ENCODE measurements at regions not wholly inside any gene's neighbourhood (a gene's known extent, or its start where the extent isn't known, plus 50 kb on each side); places are given as distances from the start of the nearest gene placed in this dataset.

GRCh38 chr11:11215058-11215815, 137.8 kb downstream of the CSNK2A3 start:
- Histone ChIP-seq H3K9me3 (ENCODE audit: insufficient read depth in 2 of 2, low read depth in 1 of 2, low read length in 1 of 2) (no peaks in the 10 kb centered on the region), H3K27me3 (replicated peaks in 1 of 4; ENCODE audit: control insufficient read depth in 3 of 4, extremely low read depth in 1 of 4, insufficient read depth in 3 of 4, low read length in 3 of 4) (no peaks in the 10 kb centered on the region; a peak in 1 of 7 replicates), H2BK5ac (ENCODE audit: low read depth, low read length) (no peak overlapping the region), H3K56ac (replicated peaks; ENCODE audit: insufficient read length, low read depth, low read length) (no peak overlapping the region), H4K91ac (replicated peaks; ENCODE audit: insufficient read length, low read length) (no peak overlapping the region), H3K4me3 (ENCODE audit: extremely low read depth in 1 of 4, insufficient read depth in 2 of 4, low read depth in 3 of 4, low read length in 4 of 4) (no peak overlapping the region), H4K5ac (ENCODE audit: insufficient read length, low read depth, low read length) (no peak overlapping the region), H4K20me1 (replicated peaks in 1 of 2; ENCODE audit: control insufficient read depth in 1 of 2, insufficient read depth in 2 of 2, low read length in 2 of 2) (no peaks in the 10 kb centered on the region), H3K14ac (ENCODE audit: insufficient read length) (no peak overlapping the region), H4K8ac (ENCODE audit: extremely low read depth, insufficient read depth, low read length) (no peak overlapping the region), H3K18ac (ENCODE audit: extremely low read depth, low read length) (no peak overlapping the region), H3K23me2 (ENCODE audit: low read depth, low read length) (no peaks in the 10 kb centered on the region; the same call in 1 of the 2 replicates), H3K4me1 (replicated peaks in 1 of 4; ENCODE audit: control insufficient read depth in 3 of 4, insufficient read depth in 4 of 4, low read length in 3 of 4) (no peaks in the 10 kb centered on the region), H2AFZ (ENCODE audit: low read length) (no peak overlapping the region), H2BK12ac (ENCODE audit: low read depth, low read length) (no peak overlapping the region), H3K79me1 (ENCODE audit: low read depth, low read length) (no peaks in the 10 kb centered on the region), H3K4me2 (ENCODE audit: insufficient read depth in 1 of 2, low read depth in 2 of 2, low read length in 2 of 2) (no peak overlapping the region), H3K4ac (replicated peaks; ENCODE audit: insufficient read length, low read depth, low read length) (no peak overlapping the region), H2BK120ac (replicated peaks; ENCODE audit: low read depth, low read length) (no peak overlapping the region), H2BK20ac (ENCODE audit: low read length) (no peak overlapping the region), H3K79me2 (ENCODE audit: control insufficient read depth in 1 of 2, insufficient read depth in 2 of 2, low read length in 2 of 2) (no peaks in the 10 kb centered on the region), H2AK5ac (ENCODE audit: low read depth, low read length) (no peak overlapping the region), H3K36me3 (ENCODE audit: control insufficient read depth in 2 of 4, insufficient read depth in 4 of 4, low read length in 3 of 4) (no peaks in the 10 kb centered on the region), H3K27ac (ENCODE audit: low read depth, low read length) (no peak overlapping the region), H3K23ac (ENCODE audit: insufficient read length) (no peak overlapping the region), H3K9ac (replicated peaks in 1 of 4; ENCODE audit: extremely low read depth in 1 of 4, low read depth in 3 of 4, low read length in 3 of 4) (no peak overlapping the region), H2BK15ac (ENCODE audit: low read length) (no peak overlapping the region)
- ChIA-PET POLR2A (ENCODE audit: partially characterized antibody) (no interaction called here), CTCF (ENCODE audit: partially characterized antibody) (interaction anchor here (0.6 to 1.3 kb wide), 3 partner anchors 32 to 187 kb away, joined by 3 read pairs; no protein-coding TSS in a partner anchor)
- FAIRE-seq (no peak), DNase-seq (ENCODE audit: low read depth in 1 of 2, low spot score in 2 of 2) (no peak)
- WGBS, 2 experiments (ENCODE audit: extremely low coverage in 1 of 2, insufficient coverage in 1 of 2, insufficient read length in 1 of 2, insufficient replicate concordance in 2 of 2, low coverage in 1 of 2, low lambda C conversion rate in 2 of 2, missing lambda C conversion rate in 1 of 2), result 88% methylated on average over 5 of the region's 5 CpGs; no CpG with 5 or more reads in 1 of the 2 experiments
- no peak for TF ChIP-seq RFX5 (IDR thresholded peaks at IDR 0.05; ENCODE audit: borderline replicate concordance, low read depth, low read length)
- no peak for TF ChIP-seq USF2 (IDR thresholded peaks at IDR 0.05; ENCODE audit: low read length)
- TF ChIP-seq TAF1 (IDR thresholded peaks at IDR 0.05; ENCODE audit: low read depth, low read length), result no peak
- no peak for TF ChIP-seq RXRA (IDR thresholded peaks at IDR 0.05; ENCODE audit: insufficient read depth, low read depth, low read length)

Data from H1 (cell line).